ENCODE measurements at regions not wholly inside any gene's neighbourhood (a gene's known extent, or its start where the extent isn't known, plus 50 kb on each side); places are given as distances from the start of the nearest gene placed in this dataset.

DNA sequence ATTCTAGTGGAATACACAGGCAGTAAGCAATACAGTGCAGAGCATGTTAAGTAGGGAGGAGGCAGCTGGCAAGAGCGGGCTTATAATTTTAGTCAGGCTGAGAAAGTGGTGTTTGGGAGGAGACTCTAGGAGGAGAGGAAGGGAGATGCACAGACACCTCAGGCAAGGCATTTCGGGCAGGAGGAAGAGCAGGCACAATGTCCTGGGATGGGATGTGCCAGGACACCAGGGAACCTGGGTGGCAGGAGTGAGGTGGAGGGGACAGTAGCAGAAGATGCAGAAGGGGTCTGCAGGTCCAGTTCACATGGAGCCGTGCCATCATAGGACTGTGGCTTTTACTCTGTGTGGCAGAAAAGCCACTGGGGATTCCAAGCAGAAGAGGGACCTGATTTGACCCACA, 143.7 kb upstream of the FSTL4 start:
- TF ChIP-seq CTCF (conservative IDR thresholded peaks at IDR 0.05 in 1 of 2, IDR thresholded peaks at IDR 0.05 in 1 of 2; ENCODE audit: extremely low read depth in 1 of 2, insufficient read depth in 1 of 2, low read depth in 1 of 2, low read length in 2 of 2) (no peak), EZH2 (IDR thresholded peaks at IDR 0.05; ENCODE audit: borderline replicate concordance, low read length) (no peak)
